Activated CD8-positive, alpha-beta memory T cell treated with anti-CD3 and anti-CD28 coated beads, Interleukin-2, amount 50 U/mL, for 4 hours (primary cell): ENCODE measurements at regions not wholly inside any gene's neighbourhood (a gene's known extent, or its start where the extent isn't known, plus 50 kb on each side); places are given as distances from the start of the nearest gene placed in this dataset.
"Not testable (repeated sequence)": the region's sequence is repeated elsewhere in the genome, so short reads cannot be mapped to it uniquely, and the experiment has no call there.

Experiments
- DNase-seq: peaks from one replicate; pipeline ENCODE4 v3.0.0-alpha.2; 2020

DNA sequence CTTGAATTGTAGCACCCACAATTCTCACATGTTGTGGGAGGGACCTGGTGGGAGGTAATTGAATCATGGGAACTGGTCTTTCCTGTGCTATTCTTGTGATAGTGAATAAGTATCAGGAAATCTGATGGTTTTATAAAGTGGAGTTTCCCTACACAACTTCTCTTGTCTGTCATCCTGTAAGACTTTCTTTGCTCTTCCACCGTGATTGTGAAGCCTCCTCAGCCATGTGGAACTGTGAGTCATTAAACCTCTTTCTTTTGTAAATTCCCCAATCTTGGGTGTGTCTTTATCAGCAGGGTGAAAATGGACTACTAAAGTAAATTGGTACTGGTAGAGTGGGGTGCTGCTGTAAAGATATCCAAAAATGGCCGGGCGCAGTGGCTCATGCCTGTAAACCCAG lies 215.6 kb downstream of the LIG4 start:
- no peak for DNase-seq

DNA sequence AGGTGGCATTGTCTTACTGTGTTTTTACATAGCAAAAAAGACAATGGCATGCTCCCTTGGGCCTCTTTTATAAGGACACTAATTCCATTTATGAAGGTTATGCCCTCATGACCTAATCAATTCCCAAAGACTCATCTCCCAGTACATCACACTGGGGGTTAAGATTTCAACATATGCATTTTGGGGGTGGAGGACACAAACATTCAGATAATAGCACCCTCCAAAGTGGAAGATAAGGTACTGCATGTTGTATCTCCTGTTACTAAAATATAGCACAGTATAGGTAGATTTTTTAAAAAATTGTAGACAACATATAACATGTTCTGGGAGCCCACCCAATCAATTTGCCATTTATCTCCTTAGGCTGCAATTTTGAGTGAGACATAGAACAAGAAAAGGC lies 221.2 kb downstream of the LIG4 start:
- DNase-seq = no peak

DNA sequence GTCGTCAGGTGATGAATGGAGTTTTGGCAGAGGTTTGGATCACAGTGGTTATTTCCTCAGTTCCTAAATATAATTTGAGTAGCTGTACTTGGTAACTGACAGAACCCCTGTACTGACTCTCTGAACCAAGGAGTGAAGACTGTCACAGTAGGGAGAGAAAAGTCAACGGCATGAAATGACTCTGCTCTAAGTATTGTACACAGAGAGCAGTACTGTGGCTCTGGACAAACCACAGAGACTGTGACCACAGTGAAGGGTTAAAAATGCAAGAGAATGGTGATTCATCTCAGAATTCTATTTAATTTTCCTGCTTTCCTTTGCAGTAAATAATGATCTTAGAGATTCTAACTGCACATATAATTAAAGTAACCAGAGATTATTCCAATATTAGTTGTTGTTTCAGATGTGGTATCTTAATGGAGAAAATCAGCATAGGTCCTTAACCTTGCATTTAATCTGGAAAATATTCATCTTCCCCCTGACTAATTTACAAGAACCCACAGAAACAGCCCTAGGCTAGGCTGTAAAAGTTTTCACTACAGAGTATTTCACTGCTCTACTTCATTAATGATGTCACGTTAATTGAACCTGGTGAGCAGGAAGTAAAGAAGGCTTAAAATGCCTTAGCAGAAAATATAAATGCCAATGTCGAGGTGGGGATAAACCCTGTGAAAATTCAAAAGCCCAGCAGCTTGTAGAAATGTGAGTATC lies 221.9 kb downstream of the LIG4 start:
- DNase-seq = no peak

DNA sequence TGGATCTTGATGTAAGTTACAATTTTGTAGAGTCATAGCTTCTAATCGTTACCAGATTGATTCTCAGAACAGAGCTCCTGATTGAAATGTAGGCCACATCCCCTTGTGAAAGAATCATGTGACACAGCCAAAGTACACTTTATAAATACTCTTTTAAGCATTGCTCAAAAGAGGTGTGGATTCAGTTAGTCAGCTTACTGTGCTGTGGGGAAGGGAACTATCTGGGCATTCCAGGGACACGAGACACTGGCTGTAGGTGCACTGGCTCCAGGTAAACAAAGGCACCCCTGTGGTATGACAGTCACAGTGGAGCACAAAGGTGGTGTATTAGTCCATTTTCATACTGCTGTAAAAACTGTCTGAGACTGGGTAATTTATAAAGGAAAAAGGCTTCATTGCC lies 222.8 kb downstream of the LIG4 start:
- DNase-seq = no peak

DNA sequence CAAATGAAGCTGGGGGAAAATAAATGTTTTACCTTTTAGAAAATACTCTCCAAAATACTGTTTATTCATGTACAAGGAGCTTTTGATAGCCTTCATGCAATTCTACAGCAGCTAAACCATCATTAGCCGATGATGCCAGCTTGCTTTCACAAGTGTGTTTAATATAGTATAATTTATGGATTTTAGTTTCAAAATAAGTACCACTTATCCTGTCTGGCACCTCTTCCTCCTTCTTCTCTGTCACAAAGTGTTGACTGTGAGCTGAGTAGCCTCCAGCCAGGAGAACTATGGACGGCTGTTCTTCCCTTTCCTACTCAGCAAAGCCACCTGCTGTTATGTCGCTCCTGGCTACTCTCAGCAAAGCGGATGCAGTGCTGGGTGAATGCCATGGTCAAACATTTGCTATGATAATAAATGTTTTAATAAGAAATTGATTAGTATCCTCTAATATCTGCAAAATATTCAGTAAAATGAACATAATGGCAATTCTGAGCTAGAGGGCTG lies 238.2 kb downstream of the LIG4 start:
- DNase-seq = no peak

DNA sequence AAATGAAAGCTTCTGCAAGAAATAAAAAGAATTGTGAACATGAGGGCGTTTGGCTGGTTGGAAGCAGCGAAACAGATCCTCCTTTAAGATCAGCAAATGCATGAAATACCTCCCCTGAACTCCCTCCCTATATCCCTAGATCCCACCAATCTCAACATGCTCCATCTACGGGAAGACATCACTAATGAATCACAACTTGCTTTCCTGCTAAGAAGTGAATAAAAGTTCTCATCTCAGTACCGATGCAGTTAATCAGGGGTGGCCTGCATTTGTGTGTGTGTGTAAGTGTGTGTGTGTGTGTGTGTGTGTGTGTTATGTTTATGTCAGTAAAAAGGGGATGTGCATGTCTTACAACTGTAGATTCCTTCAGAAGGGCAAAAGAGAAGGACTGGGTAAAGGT lies 238.7 kb downstream of the LIG4 start:
- no peak for DNase-seq

DNA sequence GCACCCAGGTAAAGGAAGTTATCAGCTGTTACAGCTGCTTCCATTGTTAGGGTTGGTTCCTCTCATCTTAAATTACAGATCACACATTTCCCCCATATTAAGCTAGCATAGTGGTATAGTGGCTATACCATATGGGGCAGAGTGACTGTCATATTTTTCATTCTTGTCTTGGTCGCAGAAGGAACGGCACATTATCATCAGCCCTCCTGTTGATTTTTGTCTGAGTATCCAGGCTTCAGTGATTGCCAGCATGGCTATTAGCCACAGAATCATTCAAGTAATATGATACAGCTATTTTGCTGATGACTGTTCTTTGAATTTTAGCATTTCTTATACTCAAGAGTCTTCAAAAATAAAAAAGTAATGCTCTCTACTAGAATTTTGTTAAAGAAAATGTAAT lies 240.9 kb downstream of the LIG4 start:
- no peak for DNase-seq

DNA sequence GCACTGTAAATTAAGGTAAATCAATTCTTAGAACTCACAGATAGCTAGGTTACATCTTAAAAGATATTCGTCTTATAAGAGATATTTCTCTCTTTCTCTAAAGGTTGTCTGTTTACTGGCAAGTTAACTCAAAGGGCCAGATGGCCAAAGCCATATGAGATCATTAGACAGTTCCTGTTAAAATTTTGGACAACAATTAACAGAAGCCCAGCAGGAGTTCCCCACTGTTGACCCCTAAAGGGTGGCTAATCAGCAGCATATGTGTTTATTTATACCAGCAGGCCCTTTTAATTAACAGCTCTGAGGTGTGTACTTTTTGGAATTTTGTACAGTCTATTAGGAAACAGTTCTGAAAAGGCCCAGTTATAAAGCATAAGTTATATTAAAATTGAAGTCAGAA lies 245.8 kb downstream of the LIG4 start:
- no peak for DNase-seq

DNA sequence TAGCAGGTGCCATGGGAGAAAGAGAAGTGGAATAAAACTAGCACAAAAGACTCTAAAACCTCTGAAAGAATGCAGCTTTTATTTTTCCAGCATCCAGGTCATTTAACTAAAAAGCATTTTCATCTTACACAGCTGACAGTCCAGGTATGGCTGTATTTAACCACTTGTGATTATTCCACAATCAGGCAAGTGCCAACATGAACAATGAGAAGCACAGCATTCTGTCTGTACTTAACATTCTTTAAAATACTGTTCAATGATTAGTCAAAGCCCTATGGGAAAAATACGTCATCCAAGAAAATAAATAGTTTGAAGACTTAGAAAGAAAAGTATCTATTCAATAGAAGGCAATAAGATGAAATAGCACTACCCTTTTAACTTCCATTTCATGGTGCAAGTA lies 246.9 kb downstream of the LIG4 start:
- DNase-seq = no peak

DNA sequence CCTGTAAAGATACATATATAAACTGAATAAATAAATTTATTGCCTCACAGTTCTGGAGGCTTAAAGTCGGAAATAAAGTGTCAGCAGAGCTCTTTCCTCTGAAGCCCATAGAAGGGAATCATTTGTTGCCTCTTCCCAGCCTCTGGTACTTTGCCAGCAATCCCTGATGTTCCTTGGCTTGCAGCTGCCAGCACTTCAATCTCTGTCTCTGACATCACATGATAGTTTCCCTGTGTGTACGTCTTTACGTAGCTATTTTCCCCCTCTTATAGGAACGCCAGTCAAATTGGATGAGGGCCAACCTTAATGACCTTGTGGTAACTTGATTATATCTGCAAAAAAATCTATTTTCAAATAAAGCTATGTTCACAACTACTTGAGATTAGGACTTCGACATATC lies 250.9 kb downstream of the LIG4 start:
- DNase-seq = no peak

DNA sequence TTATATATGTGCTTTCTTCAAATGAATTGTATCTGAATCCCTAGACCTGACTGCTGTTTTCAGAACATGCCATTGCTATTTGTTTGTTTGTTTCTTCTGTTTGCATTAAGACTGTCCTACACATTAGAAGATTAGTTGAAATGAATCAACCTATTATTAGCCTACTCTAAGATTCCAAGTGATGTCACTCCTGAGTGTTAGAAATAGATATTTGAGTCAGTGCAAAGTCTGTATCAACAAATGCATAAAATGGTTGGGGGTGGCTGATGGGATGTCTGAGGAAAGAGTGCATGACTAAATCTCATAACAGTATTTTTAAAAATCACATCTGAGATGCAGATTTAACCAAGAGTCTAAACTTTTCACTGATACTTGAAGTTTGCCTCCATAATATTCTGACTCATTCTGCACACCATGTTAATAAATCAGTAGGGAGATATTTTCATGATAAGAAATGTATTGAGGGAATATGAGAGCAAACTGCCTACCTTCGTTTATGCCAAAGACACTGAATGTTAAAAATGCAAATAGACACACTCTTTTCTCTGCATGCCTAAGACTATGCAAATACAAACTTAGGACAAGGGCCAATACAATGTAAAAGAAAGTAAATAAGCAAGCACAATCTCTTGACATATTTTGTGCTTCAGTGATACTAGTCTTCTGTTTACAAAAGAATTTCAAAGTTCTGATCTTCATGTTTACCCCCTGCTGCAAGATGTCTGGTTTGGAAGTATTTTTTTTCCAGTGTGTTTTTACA lies 253.3 kb downstream of the LIG4 start:
- DNase-seq = no peak

DNA sequence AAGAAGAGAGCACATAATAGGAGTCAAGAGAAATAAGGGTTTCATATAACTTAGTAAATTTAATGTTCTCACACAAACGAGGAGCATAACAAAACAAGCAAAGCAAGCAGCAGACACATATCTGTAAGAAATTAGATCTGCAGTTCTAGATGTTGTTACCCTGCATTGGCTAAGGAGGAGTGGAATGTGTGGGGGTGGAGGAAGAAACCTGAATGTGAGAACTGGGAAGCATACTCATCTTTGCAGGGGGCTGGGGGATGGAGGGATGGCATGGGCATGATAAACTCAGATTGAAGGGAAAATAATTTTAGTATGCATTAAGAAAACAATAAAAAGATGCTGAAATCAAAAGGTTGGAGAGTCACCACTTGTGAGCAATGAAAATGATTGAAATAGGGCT lies 255.0 kb downstream of the LIG4 start:
- no peak for DNase-seq

DNA sequence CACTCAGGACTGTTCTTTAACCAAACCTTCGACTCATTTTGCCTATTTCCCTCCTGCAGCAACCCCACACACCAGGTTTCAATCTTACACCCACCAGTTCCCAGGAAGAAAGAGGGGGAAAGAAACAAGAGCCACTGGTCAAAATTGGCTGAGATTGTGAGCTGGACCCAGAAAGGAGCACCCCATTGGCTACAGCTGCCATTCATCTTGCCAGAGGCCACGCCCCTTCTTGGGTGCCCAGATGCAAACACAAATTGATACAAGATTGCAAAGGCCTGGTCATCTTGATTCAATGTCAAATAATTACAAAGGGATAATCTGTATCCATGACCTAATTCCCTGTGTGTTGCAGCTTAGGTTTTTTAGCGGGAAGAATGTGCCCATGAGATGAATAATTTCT lies 258.4 kb downstream of the LIG4 start:
- DNase-seq = no peak

DNA sequence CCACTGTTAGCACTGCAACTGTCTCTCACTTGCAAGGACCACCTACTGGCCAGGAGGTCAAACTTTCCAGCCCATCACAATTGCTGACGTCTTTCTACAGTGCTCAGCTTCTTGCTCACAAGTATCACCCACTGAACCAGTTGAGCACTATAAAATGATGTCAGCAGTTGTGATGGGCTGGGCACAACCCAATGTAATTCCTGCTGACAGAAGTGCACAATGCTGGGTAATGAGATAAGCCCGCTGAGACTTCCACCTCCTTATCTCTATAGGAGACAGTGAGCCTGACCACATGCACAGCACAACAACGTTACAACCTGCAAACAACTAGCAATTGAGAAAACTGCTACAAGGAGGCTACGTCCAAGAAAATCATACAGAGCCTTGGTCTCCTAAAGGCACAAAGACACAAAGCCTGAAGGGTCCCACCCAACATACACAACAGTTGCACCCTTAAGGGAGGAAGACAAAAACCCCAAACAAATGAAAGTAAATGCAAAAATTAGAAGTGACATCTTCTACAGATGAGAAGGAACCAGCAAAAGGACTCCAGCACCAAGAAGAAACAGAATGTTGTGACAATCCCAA lies 273.2 kb downstream of the LIG4 start:
- no peak for DNase-seq

DNA sequence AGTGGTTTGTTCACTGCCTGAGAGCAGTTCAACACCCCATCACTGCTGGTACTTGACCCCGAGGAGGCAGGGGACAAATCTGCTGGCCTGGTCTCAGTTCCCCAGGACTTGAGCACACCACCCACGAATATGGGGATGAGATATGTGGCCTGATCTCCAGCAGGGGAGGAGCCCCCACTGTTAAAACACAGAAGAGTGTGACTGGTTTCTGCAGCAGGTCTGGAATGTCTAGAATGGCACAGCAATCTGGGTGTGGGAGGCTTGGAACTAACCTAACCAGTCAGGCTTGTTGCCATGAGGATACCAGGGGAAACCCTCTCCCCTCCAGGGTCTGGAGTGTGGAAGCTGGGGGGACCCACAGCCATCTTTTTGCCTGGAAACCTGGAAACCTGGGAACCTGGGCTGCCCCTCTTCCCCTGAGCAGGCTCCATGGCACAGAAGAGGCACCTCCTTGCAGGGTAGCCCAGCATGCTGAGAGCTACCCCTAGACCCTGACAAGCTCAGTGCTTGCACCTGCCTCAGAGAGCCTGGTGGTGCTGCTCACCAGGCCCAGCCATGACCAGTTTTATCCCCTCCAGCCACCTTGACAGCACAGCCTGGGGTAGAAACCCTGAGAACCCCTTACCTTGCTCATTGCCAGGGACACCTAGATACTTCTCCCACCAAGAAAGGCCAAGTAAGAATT lies 273.8 kb downstream of the LIG4 start:
- DNase-seq = no peak

DNA sequence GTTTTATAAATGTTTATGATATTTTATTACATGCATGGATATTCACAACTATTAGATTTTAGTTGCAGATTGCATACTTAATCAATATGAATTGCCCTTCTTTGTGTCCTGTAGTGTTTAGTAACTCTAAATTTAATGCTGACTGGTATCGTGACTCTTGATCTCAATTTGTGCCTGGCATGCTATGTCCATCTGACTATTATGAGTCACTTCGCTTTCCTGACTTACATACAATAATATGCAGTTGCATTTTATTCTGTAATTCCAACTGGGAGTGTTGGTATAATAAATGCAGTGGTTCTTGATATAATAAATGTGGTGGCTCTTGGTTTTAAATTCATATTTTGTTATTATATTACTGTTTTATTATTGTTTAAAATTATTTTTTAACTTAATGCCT lies 277.5 kb downstream of the LIG4 start:
- no peak for DNase-seq

DNA sequence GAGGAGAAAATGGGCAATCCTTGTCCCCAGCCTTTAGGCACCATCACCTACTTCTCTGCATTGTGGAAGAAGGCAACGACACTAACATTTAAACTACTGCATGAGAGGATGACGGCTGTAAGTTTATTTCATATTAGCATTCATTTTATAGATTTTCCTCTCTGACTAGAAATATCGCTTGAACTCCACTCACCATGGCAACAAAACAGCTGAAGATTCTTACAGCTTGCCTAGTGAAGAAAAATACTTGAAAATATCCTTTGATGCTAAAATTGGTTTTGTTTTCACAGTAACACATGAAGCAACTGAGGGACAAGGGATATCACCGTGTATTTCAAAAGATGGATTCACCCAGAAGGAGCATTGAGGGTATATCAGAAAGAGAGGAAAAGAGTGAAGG lies 284.3 kb downstream of the LIG4 start:
- DNase-seq = no peak

DNA sequence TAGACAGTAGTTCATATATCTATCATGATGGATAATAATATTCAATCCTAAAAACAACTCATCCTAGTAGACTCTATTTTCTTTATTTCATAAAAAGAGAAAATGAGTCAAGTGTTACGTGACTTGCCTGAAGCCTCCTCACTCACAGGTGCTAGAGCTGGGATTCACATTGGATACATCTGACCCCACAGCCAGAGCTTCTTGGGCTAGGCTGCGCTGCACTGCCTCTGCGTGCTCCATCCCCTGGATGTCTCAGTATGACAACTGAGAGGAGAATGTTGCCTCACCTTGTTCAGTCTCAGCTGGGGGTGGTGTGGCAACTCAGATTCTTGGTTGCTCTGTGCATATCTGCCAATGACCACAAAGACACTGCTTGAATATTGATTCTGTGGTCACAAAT lies 286.6 kb downstream of the LIG4 start:
- no peak for DNase-seq

DNA sequence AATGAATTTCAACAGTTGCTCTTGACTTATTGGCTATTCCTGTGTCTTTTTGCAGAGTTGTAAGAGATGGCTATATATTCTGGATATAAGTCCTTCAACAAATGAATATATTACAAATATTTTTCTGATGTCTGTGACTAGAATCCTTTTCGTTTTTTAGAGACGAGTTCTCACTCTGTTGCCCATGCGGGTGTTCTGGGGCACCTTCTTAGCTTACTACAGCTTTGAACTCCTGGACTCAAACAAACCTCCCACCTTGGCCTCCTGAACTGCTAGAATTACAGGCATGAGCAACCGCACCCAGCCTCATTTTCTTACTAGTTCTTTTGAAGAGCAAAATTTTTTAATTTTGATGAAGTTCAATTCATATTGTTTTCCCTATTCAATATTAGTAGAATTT lies 287.8 kb downstream of the LIG4 start:
- no peak for DNase-seq

DNA sequence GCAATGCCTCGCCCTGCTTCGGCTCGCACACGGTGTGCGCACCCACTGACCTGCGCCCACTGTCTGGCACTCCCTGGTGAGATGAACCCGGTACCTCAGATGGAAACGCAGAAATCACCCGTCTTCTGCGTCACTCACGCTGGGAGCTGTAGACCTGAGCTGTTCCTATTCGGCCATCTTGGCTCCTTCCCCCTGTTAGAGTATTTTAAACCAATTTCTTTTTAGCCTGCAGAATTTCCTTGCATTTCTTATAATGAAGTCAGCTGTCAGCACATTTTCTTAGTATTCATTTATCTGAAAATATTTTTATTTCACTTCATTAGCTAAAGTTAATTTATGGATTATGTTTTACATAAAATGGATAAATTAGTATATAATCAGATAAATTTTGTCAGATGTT lies 288.8 kb downstream of the LIG4 start:
- DNase-seq = not testable (repeated sequence)

DNA sequence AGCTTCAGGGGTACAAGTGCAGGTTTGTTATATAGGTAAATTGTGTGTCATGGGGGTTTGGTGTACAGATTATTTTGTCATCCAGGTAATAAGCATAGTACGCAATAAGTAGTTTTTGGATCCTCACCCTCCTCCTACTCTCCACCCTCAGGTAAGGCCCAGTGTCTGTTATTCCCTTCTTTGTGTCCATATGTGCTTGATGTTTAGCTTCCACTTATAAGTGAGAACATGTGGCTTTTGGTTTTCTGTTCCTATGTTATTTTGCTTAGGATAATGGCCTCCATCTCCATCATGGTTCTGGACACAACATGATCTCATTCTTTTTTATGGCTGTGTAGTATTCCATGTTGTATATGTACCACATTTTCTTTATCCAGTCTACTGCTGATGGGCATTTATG lies 298.4 kb downstream of the LIG4 start:
- DNase-seq = not testable (repeated sequence)

DNA sequence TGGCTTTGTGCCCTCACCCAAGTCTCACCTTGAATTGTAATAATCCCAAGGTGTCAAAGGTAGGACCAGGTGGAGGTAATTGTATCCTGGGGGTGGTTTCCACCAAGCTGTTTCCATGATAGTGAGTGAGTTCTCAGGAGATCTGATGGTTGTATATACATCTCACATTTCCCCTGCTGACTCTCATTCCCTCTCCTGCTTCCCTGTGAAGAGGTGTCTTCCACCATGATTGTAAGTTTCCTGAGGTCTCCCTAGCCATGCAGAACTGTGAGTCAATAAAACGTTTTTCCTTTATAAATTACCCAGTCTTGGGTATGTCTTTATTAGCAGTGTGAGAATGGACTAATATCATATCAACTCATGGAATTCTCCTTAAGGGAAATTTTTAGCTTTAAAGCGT lies 302.6 kb downstream of the LIG4 start:
- no peak for DNase-seq

DNA sequence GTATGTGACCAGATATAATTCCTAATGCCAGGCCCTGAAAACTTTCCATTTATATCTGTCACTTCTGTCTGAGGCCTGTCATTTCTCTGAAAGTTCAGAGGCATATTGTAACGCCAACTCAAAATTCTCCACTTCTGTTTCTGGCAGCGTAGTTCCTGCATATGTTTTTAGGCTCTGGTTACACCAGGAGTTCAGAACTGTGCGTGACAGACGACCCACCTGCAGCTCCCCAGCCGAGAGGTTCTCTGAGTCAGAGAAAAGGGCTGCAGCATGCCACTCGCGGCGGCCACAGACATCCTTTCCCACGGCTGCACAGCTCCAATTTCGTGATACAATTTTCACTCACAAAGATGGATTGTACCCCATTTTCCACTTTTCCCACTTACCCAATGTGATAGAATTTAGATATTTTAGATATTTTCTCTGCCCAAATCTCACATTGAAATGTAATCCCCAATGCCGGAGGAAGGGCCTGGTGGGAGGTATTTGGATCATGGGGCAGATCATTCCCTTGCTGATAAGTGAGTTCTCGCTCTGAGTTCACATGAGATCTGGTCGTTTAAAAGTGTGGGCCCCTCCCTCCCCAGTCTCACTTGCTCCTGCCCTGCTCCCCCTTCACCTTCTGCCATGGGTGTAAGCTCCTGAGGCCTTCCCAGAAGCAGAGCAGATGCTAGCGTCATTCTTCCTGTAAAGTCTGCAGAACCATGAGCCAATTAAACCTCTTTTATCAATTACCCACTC lies 308.1 kb downstream of the LIG4 start:
- no peak for DNase-seq
